ENCODE measurements at regions not wholly inside any gene's neighbourhood (a gene's known extent, or its start where the extent isn't known, plus 50 kb on each side); places are given as distances from the start of the nearest gene placed in this dataset.

- TF ChIP-seq EZH2 (IDR thresholded peaks at IDR 0.05; ENCODE audit: borderline replicate concordance, low read length) (no peak), CTCF (conservative IDR thresholded peaks at IDR 0.05 in 1 of 2, IDR thresholded peaks at IDR 0.05 in 1 of 2; ENCODE audit: extremely low read depth in 1 of 2, insufficient read depth in 1 of 2, low read depth in 1 of 2, low read length in 2 of 2) (no peak)
Observed at GRCh38 chr6:102670735-102671134, 1277.2 kb downstream of the GRIK2 start.
